ENCODE measurements at regions not wholly inside any gene's neighbourhood (a gene's known extent, or its start where the extent isn't known, plus 50 kb on each side); places are given as distances from the start of the nearest gene placed in this dataset.

- TF ChIP-seq NR2C2 (CRISPR knock-in tag; IDR thresholded peaks at IDR 0.05) (no peak), NR2C2 (tag; IDR thresholded peaks at IDR 0.05) (0 out of 2 replicates have a peak, but pooled peaks have one; percentile 57), ZNF589 (CRISPR knock-in tag; IDR thresholded peaks at IDR 0.05; ENCODE audit: low read depth) (peak; percentile 66; the same call in 1 of the 2 replicates), KLF6 (CRISPR knock-in tag; IDR thresholded peaks at IDR 0.05; ENCODE audit: borderline replicate concordance) (no peak), FOSL1 (tag; conservative IDR thresholded peaks at IDR 0.05) (0 out of 2 replicates have a peak, but pooled peaks have one; percentile 18), ZNF398 (CRISPR knock-in tag; IDR thresholded peaks at IDR 0.05) (no peak), JUN (IDR thresholded peaks at IDR 0.05; ENCODE audit: borderline replicate concordance, low read depth, low read length) (no peak), JUN (CRISPR knock-in tag; IDR thresholded peaks at IDR 0.05; ENCODE audit: borderline replicate concordance) (no peak), TAF7 (tag; IDR thresholded peaks at IDR 0.05) (no peak), RREB1 (CRISPR knock-in tag; IDR thresholded peaks at IDR 0.05) (no peak), TRIM24 (IDR thresholded peaks at IDR 0.05) (peak in 1 of 2 experiments; percentile 50; a peak in 1 of 4 replicates), ZZZ3 (IDR thresholded peaks at IDR 0.05) (no peak), MYBL2 (IDR thresholded peaks at IDR 0.05; ENCODE audit: low read depth) (no peak), MYBL2 (CRISPR knock-in tag; IDR thresholded peaks at IDR 0.05; ENCODE audit: borderline replicate concordance) (no peak), CREB5 (CRISPR knock-in tag; IDR thresholded peaks at IDR 0.05) (no peak), POU5F1 (IDR thresholded peaks at IDR 0.05; ENCODE audit: borderline replicate concordance, low read depth, low read length, partially characterized antibody) (no peak), ATF7 (IDR thresholded peaks at IDR 0.05) (peak; percentile 58; the same call in 1 of the 2 replicates), ELF4 (CRISPR knock-in tag; IDR thresholded peaks at IDR 0.05) (0 out of 2 replicates have a peak, but pooled peaks have one; percentile 16)
These were observed 159.6 kb upstream of the TBCA start (continued) for GRCh38 chr5:77935506-77936364.
